ENCODE measurements at regions not wholly inside any gene's neighbourhood (a gene's known extent, or its start where the extent isn't known, plus 50 kb on each side); places are given as distances from the start of the nearest gene placed in this dataset.

DNA sequence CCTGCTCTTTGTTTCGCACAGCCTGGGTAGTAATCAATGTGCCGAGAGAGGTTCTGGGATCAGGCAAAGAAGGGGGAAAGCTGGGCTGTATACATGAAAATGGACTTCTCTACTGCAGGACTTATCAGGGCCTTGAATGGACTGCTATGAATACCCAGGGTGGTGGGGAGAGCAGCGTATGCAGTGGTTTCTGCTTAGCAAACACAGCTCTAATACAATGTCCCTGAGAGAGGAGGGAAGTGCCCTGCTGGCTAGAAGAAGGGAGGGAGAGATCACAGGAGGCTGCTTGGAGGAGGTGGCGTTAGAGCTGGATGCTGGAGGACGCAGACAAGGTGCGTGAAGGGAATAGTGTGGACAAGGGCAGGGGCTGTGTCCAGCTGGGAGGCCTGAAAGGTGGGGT lies 116.1 kb downstream of the PTPRS start:
- TF ChIP-seq CTCF (conservative IDR thresholded peaks at IDR 0.05): no peak
- H3K27ac ChIP-seq: no peak overlapping the region

GRCh38 chr19:5222821-5223321 lies 117.7 kb downstream of the PTPRS start:
- TF ChIP-seq CTCF (conservative IDR thresholded peaks at IDR 0.05): no peak
- no peak overlapping the region for H3K27ac ChIP-seq

GRCh38 chr19:5222178-5222577 lies 118.4 kb downstream of the PTPRS start:
- no peak overlapping the region for H3K27ac ChIP-seq
- TF ChIP-seq CTCF (conservative IDR thresholded peaks at IDR 0.05): no peak

DNA sequence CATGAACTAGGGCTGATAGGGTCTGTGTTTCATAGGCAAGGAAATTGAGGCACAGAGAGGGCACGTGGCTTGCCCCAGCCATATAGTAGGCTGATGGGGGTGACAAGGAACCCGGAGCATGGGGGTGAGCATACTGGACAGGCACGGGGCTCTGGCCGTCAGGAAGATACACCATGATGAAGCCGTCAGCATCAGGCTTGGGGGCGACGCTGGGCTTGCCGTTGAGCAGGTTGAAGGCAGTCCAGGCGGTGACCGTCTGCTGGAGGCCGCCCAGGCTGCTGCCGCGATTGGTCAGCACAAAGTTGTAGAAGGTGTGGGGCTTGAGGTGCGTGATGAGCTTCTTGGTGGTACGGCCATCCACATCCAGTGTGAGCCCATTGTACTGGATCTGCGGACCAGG lies 119.7 kb downstream of the PTPRS start:
- no peak overlapping the region for H3K27ac ChIP-seq
- no peak for TF ChIP-seq CTCF (conservative IDR thresholded peaks at IDR 0.05)

DNA sequence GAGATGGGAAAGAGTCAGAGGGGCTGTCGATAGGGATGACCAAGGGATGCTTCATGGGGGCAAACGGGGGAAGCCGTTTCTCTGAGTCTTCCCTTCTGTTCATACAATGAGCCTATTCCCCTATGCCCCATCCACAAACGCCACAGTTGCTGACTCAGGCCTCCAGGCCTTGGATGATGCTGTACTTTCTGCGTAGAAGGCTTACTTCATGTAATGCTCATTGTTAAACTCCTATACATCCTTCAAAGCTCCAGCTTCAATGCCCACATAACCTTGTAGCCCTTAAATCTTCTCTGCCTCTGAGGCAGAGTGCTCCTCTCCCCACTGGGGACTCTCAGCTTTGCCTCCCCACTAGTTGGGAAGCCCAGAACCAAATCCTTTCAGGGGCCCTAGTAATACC lies 120.3 kb downstream of the PTPRS start:
- no peak overlapping the region for H3K27ac ChIP-seq
- no peak for TF ChIP-seq CTCF (conservative IDR thresholded peaks at IDR 0.05)

GRCh38 chr19:5219551-5220304 lies 120.9 kb downstream of the PTPRS start:
- TF ChIP-seq CTCF (conservative IDR thresholded peaks at IDR 0.05): no peak
- no peak overlapping the region for H3K27ac ChIP-seq

- H3K27ac ChIP-seq: no peak overlapping the region
- no peak for TF ChIP-seq CTCF (conservative IDR thresholded peaks at IDR 0.05)
Observed at GRCh38 chr19:5218963-5219530, 121.6 kb downstream of the PTPRS start.

Data from VCaP (cell line).